IPS-20b (cell line): ENCODE measurements at regions not wholly inside any gene's neighbourhood (a gene's known extent, or its start where the extent isn't known, plus 50 kb on each side); places are given as distances from the start of the nearest gene placed in this dataset.
"Not testable (repeated sequence)": the region's sequence is repeated elsewhere in the genome, so short reads cannot be mapped to it uniquely, and the experiment has no call there.

ENCODE experiments used
- H3K27ac ChIP-seq: one replicate; pipeline ENCODE4 v1.5.1; 2013; ENCODE audit warnings: low read length
- H3K27me3 ChIP-seq: 2 replicates; pipeline ENCODE4 v1.6.1; 2013; ENCODE audit warnings: mild to moderate bottlenecking, low read length, inconsistent platforms; ENCODE audit not compliant: insufficient read depth
- H3K36me3 ChIP-seq: 2 replicates; pipeline ENCODE4 v1.6.1; 2013; ENCODE audit warnings: low read depth, mild to moderate bottlenecking, inconsistent platforms, low read length, moderate library complexity; ENCODE audit not compliant: insufficient read depth
- H3K4me1 ChIP-seq: 2 replicates; pipeline ENCODE4 v1.6.1; 2013; ENCODE audit warnings: mild to moderate bottlenecking, control low read depth, inconsistent platforms, low read length, moderate library complexity; ENCODE audit not compliant: insufficient read depth
- H3K4me3 ChIP-seq: 2 replicates; pipeline ENCODE4 v1.5.1; 2013; ENCODE audit warnings: mild to moderate bottlenecking, low read length, inconsistent platforms
- H3K9ac ChIP-seq: 2 replicates; pipeline ENCODE4 v1.6.1; 2013; ENCODE audit warnings: low read depth, mild to moderate bottlenecking, inconsistent platforms, low read length, moderate library complexity
- H3K9me3 ChIP-seq: 2 replicates; pipeline ENCODE4 v1.6.1; 2013; ENCODE audit warnings: mild to moderate bottlenecking, low read depth, low read length, inconsistent platforms; ENCODE audit not compliant: insufficient read depth

- Histone ChIP-seq H3K9ac (no peak overlapping the region), H3K4me1 (no peaks in the 10 kb centered on the region; the same call in none of the 2 replicates)
These were observed 158.0 kb upstream of the MED14 start for GRCh38 chrX:40893251-40893910.

GRCh38 chrX:40895246-40895645, 159.9 kb upstream of the MED14 start:
- H3K9ac ChIP-seq, result no peak overlapping the region
- no peak overlapping the region for H3K27ac ChIP-seq
- no peaks in the 10 kb centered on the region for H3K4me1 ChIP-seq
- no peak overlapping the region for H3K4me3 ChIP-seq
- H3K27me3 ChIP-seq, result no peaks in the 10 kb centered on the region
- H3K9me3 ChIP-seq, result peaks cover 9% of the 10 kb centered on the region; the same call in 1 of the 2 replicates
- H3K36me3 ChIP-seq, result no peaks in the 10 kb centered on the region

More at GRCh38 chrX:40893251-40893910, 158.0 kb upstream of the MED14 start:
- H3K27me3 ChIP-seq, result no peaks in the 10 kb centered on the region
- H3K4me3 ChIP-seq, result no peak overlapping the region
- peaks cover 9% of the 10 kb centered on the region; the same call in 1 of the 2 replicates for H3K9me3 ChIP-seq
- no peaks in the 10 kb centered on the region for H3K36me3 ChIP-seq
- H3K27ac ChIP-seq, result no peak overlapping the region

- no peaks in the 10 kb centered on the region for H3K36me3 ChIP-seq
- no peak overlapping the region for H3K27ac ChIP-seq
- H3K4me3 ChIP-seq, result no peak overlapping the region
- no peaks in the 10 kb centered on the region for H3K4me1 ChIP-seq
- no peaks in the 10 kb centered on the region for H3K9me3 ChIP-seq
- H3K27me3 ChIP-seq, result no peaks in the 10 kb centered on the region
- no peak overlapping the region for H3K9ac ChIP-seq
These were observed 162.5 kb upstream of the MED14 start for GRCh38 chrX:40897718-40898270.

GRCh38 chrX:40904739-40905138, 169.4 kb upstream of the MED14 start:
- H3K36me3 ChIP-seq, H3K9ac ChIP-seq, H3K4me3 ChIP-seq, H3K9me3 ChIP-seq, H3K27ac ChIP-seq, H3K4me1 ChIP-seq, H3K27me3 ChIP-seq: not testable (repeated sequence)

- no peaks in the 10 kb centered on the region for H3K27me3 ChIP-seq
- no peaks in the 10 kb centered on the region for H3K36me3 ChIP-seq
- no peaks in the 10 kb centered on the region for H3K9me3 ChIP-seq
- no peak overlapping the region for H3K27ac ChIP-seq
- no peak overlapping the region for H3K4me3 ChIP-seq
- no peak overlapping the region for H3K9ac ChIP-seq
- H3K4me1 ChIP-seq, result no peaks in the 10 kb centered on the region; the same call in 1 of the 2 replicates
These were observed 172.7 kb upstream of the MED14 start for GRCh38 chrX:40908026-40908425.

GRCh38 chrX:40908857-40909475, 173.6 kb upstream of the MED14 start:
- no peaks in the 10 kb centered on the region for H3K9me3 ChIP-seq
- H3K36me3 ChIP-seq, result no peaks in the 10 kb centered on the region
- H3K4me1 ChIP-seq, result no peaks in the 10 kb centered on the region; the same call in 1 of the 2 replicates
- H3K9ac ChIP-seq, result no peak overlapping the region
- no peaks in the 10 kb centered on the region for H3K27me3 ChIP-seq
- H3K4me3 ChIP-seq, result no peak overlapping the region
- no peak overlapping the region for H3K27ac ChIP-seq

GRCh38 chrX:40912166-40912565, 173.1 kb upstream of the USP9X start:
- no peaks in the 10 kb centered on the region for H3K9me3 ChIP-seq
- no peaks in the 10 kb centered on the region for H3K36me3 ChIP-seq
- H3K27ac ChIP-seq, result no peak overlapping the region
- H3K4me1 ChIP-seq, result no peaks in the 10 kb centered on the region; the same call in 1 of the 2 replicates
- H3K9ac ChIP-seq, result no peak overlapping the region
- H3K4me3 ChIP-seq, result no peak overlapping the region
- H3K27me3 ChIP-seq, result no peaks in the 10 kb centered on the region

- no peak overlapping the region for H3K27ac ChIP-seq
- no peaks in the 10 kb centered on the region; the same call in 1 of the 2 replicates for H3K4me1 ChIP-seq
- no peaks in the 10 kb centered on the region for H3K9me3 ChIP-seq
- no peak overlapping the region for H3K4me3 ChIP-seq
- H3K27me3 ChIP-seq, result no peaks in the 10 kb centered on the region
- H3K9ac ChIP-seq, result no peak overlapping the region
- no peaks in the 10 kb centered on the region for H3K36me3 ChIP-seq
These were observed 172.7 kb upstream of the USP9X start for GRCh38 chrX:40912576-40912975.

GRCh38 chrX:40920351-40920750, 164.9 kb upstream of the USP9X start:
- no peak overlapping the region for H3K9ac ChIP-seq
- no peaks in the 10 kb centered on the region for H3K4me1 ChIP-seq
- peaks cover 5% of the 10 kb centered on the region; the same call in 1 of the 2 replicates for H3K9me3 ChIP-seq
- H3K36me3 ChIP-seq, result no peaks in the 10 kb centered on the region
- H3K4me3 ChIP-seq, result no peak overlapping the region
- H3K27ac ChIP-seq, result no peak overlapping the region
- H3K27me3 ChIP-seq, result no peaks in the 10 kb centered on the region

GRCh38 chrX:40922307-40922706, 162.9 kb upstream of the USP9X start:
- H3K27me3 ChIP-seq, result no peaks in the 10 kb centered on the region
- no peak overlapping the region for H3K27ac ChIP-seq
- no peak overlapping the region for H3K4me3 ChIP-seq
- no peaks in the 10 kb centered on the region for H3K36me3 ChIP-seq
- no peak overlapping the region; the same call in 1 of the 2 replicates for H3K9ac ChIP-seq
- peaks cover 5% of the 10 kb centered on the region; the same call in 1 of the 2 replicates for H3K9me3 ChIP-seq
- no peaks in the 10 kb centered on the region for H3K4me1 ChIP-seq

GRCh38 chrX:40926739-40927427, 158.4 kb upstream of the USP9X start:
- H3K4me1 ChIP-seq, H3K36me3 ChIP-seq, H3K9ac ChIP-seq, H3K4me3 ChIP-seq, H3K9me3 ChIP-seq, H3K27ac ChIP-seq, H3K27me3 ChIP-seq: not testable (repeated sequence)
